ENCODE measurements at regions not wholly inside any gene's neighbourhood (a gene's known extent, or its start where the extent isn't known, plus 50 kb on each side); places are given as distances from the start of the nearest gene placed in this dataset.

- no peaks in the 10 kb centered on the region for H3K9me2 ChIP-seq (ENCODE audit: low read depth, low read length)
- no peaks in the 10 kb centered on the region for H3K36me3 ChIP-seq (ENCODE audit: insufficient read depth, low read length)
- H3F3A ChIP-seq (ENCODE audit: insufficient read depth, low read length), result no peaks in the 10 kb centered on the region
- no peak overlapping the region for H2AFZ ChIP-seq (ENCODE audit: low read length)
- TF ChIP-seq EZH2 (IDR thresholded peaks at IDR 0.05; ENCODE audit: borderline replicate concordance, low read length) (no peak), CTCF (IDR thresholded peaks at IDR 0.05; ENCODE audit: low read length) (no peak)
- no peaks in the 10 kb centered on the region for H4K20me1 ChIP-seq (ENCODE audit: insufficient read depth, low read length)
- H3K4me3 ChIP-seq (ENCODE audit: low read depth, low read length, poor library complexity, severe bottlenecking), result no peak overlapping the region
- no peaks in the 10 kb centered on the region for H3K4me1 ChIP-seq (ENCODE audit: insufficient read depth, low read length, severe bottlenecking)
- no peaks in the 10 kb centered on the region for H3K9me3 ChIP-seq (ENCODE audit: low read length)
- H3K4me2 ChIP-seq (ENCODE audit: low read length), result no peak overlapping the region
- H3K9ac ChIP-seq (ENCODE audit: low read length), result no peak overlapping the region
- no peak overlapping the region for H3K27ac ChIP-seq (ENCODE audit: low read depth, low read length, poor library complexity, severe bottlenecking)
- no peaks in the 10 kb centered on the region for H3K27me3 ChIP-seq (ENCODE audit: insufficient read depth, low read length)
- H3K79me2 ChIP-seq (ENCODE audit: insufficient read depth, low read length), result no peaks in the 10 kb centered on the region
Observed at GRCh38 chr20:50335105-50335504, 144.5 kb downstream of the CEBPB start.

- TF ChIP-seq CTCF (IDR thresholded peaks at IDR 0.05; ENCODE audit: low read length) (no peak), EZH2 (IDR thresholded peaks at IDR 0.05; ENCODE audit: borderline replicate concordance, low read length) (no peak)
- no peak overlapping the region for H2AFZ ChIP-seq (ENCODE audit: low read length)
- H3K27ac ChIP-seq (ENCODE audit: low read depth, low read length, poor library complexity, severe bottlenecking), result no peak overlapping the region
- H3K4me2 ChIP-seq (ENCODE audit: low read length), result no peak overlapping the region
- no peaks in the 10 kb centered on the region for H3K36me3 ChIP-seq (ENCODE audit: insufficient read depth, low read length)
- no peaks in the 10 kb centered on the region for H3K9me3 ChIP-seq (ENCODE audit: low read length)
- no peaks in the 10 kb centered on the region for H3K4me1 ChIP-seq (ENCODE audit: insufficient read depth, low read length, severe bottlenecking)
- H4K20me1 ChIP-seq (ENCODE audit: insufficient read depth, low read length), result no peaks in the 10 kb centered on the region
- no peaks in the 10 kb centered on the region for H3K9me2 ChIP-seq (ENCODE audit: low read depth, low read length)
- no peaks in the 10 kb centered on the region for H3F3A ChIP-seq (ENCODE audit: insufficient read depth, low read length)
- H3K27me3 ChIP-seq (ENCODE audit: insufficient read depth, low read length), result no peaks in the 10 kb centered on the region
- no peak overlapping the region for H3K4me3 ChIP-seq (ENCODE audit: low read depth, low read length, poor library complexity, severe bottlenecking)
- no peak overlapping the region for H3K9ac ChIP-seq (ENCODE audit: low read length)
- no peaks in the 10 kb centered on the region for H3K79me2 ChIP-seq (ENCODE audit: insufficient read depth, low read length)
Observed at GRCh38 chr20:50335866-50336265, 145.2 kb downstream of the CEBPB start.

- Histone ChIP-seq H3K4me3 (ENCODE audit: low read depth, low read length, poor library complexity, severe bottlenecking) (no peak overlapping the region), H3K27ac (ENCODE audit: low read depth, low read length, poor library complexity, severe bottlenecking) (no peak overlapping the region), H3K9me3 (ENCODE audit: low read length) (no peaks in the 10 kb centered on the region), H3F3A (ENCODE audit: insufficient read depth, low read length) (no peaks in the 10 kb centered on the region), H4K20me1 (ENCODE audit: insufficient read depth, low read length) (no peaks in the 10 kb centered on the region), H3K36me3 (ENCODE audit: insufficient read depth, low read length) (no peaks in the 10 kb centered on the region), H3K4me2 (ENCODE audit: low read length) (no peak overlapping the region), H3K79me2 (ENCODE audit: insufficient read depth, low read length) (no peaks in the 10 kb centered on the region), H3K9me2 (ENCODE audit: low read depth, low read length) (no peaks in the 10 kb centered on the region), H2AFZ (ENCODE audit: low read length) (no peak overlapping the region), H3K4me1 (ENCODE audit: insufficient read depth, low read length, severe bottlenecking) (no peaks in the 10 kb centered on the region), H3K27me3 (ENCODE audit: insufficient read depth, low read length) (no peaks in the 10 kb centered on the region), H3K9ac (ENCODE audit: low read length) (no peak overlapping the region)
- TF ChIP-seq CTCF (IDR thresholded peaks at IDR 0.05; ENCODE audit: low read length) (no peak), EZH2 (IDR thresholded peaks at IDR 0.05; ENCODE audit: borderline replicate concordance, low read length) (no peak)
Observed at GRCh38 chr20:50336661-50337060, 146.0 kb downstream of the CEBPB start.
